Stimulated activated naive CD4-positive, alpha-beta T cell treated with Interleukin-2 at 50 U/mL for 16 hours (primary cell): ENCODE measurements at regions not wholly inside any gene's neighbourhood (a gene's known extent, or its start where the extent isn't known, plus 50 kb on each side); places are given as distances from the start of the nearest gene placed in this dataset.
"Not testable (repeated sequence)": the region's sequence is repeated elsewhere in the genome, so short reads cannot be mapped to it uniquely, and the experiment has no call there.

Experiments
- DNase-seq: peaks from one replicate; lab custom pipeline; 2025; lab: John Stamatoyannopoulos, UW

DNA sequence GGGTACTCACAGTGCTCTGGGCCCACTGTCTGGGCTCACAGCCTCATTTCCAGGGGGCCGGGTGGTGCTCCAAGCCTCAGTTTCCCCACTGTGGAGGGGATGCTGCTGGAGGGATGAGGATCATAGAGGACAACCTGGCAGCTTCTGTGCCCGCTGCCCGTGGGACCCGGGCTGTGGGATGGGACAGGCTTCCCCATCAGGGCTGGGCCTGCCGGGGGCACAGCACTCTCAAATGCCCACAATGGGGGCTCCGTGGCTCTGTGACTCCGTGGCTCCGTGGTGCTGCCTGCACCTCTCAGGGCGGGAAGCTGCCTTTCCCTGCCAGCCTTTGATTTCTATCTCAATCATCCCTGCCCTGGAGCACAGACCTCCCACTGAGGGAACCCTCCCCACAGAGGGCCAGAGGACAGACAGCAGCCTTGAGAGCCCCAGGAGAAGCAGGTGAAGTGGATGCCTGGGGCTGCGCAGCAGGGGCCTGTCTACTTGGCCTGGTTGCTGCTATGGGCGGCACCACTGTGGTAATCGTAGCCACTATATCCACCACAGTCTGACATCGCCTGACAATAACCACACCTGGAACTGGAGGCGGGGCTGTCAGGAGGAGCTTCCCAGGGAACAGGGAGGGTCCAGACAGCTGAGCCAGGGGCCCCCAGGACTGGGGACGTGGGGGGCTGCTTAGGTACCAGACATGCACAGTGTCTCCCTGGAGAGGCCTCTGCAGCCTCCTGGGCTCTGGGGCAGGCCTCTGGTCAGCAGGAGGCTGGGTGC lies 375.9 kb downstream of the TMEM121 start:
- no peak for DNase-seq

DNA sequence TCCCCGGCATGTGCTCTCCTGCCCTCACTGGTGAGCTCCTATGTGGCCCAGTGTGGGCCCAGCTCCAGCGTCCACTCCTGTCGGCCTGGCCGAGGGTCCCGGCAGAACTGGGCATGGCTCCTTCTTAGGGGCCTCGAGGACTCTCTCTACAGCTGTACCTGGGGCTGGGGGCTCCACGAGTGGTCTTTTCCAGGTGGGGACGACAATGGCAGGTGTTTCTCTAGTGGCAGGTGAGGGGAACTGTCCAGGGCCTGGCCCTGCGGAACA lies 376.4 kb downstream of the TMEM121 start:
- DNase-seq, result not testable (repeated sequence)

DNA sequence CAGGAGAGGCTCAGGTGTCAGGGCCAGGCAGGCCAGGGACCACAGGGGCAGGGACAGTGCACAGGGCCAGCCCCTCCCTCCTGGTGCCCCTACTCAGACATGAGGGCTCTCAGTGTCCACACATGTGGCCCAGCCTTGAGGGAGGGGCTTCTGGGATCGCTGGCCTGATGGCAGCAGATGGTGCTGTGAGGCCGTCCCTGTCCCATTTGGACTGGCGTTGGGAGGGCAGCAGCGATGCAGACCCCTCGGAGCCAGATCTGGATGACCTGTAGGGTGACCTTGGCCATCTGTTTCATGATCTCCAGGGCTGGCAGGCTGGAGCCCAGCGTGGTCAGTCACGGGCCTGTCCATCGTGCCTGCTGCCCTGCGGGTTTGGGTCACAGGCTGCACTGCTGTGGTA lies 377.6 kb downstream of the TMEM121 start:
- no peak for DNase-seq

DNA sequence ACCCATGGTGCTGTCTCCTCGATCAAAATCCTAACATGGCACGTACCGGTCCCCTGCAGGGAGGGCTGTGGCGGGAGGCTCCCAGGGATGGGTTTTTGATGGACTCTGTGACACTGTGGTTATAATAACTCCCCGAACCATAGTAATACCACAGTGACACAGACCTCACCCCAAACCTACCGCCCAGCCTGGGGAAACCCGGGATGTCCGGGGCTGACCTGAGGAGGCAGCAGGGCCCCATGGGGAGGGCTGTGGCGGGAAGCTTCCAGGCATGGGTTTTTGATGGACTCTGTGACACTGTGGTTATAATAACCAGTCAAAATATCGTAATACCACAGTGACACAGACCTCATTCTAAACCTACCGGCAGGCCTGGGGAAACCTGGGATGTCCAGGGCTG lies 378.0 kb downstream of the TMEM121 start:
- DNase-seq, result no peak

DNA sequence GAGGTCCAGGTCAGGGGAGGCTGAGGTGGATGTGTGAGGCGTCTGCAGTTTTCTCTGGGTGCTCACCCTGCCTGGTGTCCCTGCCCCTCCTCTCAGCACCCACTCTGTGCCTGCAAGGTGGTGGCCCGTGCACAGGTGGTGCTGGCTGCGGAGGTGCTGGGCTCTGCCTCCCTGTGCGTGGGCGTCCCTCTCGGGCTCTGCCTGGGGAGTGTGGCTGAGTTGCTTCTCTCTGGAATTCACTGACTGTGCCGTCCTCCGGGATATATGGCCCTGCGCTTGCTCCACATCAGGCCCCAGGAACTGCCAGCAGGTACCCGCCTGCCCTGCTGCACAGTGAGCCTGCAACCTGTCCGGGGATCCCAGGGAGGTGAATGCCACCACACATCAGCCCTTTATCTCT lies 379.1 kb downstream of the TMEM121 start:
- DNase-seq, result no peak

DNA sequence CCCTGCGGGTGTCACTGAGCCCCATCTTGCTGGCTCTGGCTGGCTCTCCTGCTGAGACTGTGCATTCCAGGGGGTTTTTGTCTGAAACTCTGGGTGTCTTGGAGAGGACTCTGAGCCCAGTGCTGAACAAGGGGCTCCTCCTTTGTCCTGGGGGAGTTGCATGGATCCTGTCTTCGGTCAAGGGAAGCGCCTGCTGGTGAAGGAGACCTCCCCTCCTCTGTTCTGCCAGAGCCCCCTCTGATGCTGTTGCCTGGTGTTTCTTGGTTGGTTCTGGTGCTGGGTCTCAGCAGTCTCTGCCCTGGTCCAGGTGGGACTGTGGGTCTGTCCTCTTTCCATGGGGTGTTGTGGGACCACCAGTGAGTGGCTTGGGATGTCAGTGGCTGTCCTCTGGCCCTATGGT lies 380.9 kb downstream of the TMEM121 start:
- no peak for DNase-seq

DNA sequence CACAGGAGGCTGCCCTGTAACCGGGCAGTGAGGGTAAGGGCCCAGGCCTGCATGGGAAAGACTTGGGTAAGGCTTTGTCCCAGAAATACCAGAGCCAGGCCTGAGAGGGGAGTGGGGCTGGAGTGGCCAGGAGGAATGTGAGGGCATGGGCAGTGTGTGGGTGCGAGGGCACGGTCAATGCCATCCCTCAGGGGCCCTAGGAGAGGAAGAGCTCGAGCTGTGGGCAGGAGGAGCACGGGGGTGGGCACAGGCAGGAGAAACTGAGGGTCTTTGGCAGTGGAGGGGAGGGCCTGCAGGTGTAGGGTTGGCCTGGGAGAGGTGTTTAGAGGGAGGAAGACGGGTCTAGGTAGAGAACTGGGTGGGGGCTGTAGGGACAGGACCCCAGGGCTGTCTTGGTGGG lies 381.6 kb downstream of the TMEM121 start:
- no peak for DNase-seq

DNA sequence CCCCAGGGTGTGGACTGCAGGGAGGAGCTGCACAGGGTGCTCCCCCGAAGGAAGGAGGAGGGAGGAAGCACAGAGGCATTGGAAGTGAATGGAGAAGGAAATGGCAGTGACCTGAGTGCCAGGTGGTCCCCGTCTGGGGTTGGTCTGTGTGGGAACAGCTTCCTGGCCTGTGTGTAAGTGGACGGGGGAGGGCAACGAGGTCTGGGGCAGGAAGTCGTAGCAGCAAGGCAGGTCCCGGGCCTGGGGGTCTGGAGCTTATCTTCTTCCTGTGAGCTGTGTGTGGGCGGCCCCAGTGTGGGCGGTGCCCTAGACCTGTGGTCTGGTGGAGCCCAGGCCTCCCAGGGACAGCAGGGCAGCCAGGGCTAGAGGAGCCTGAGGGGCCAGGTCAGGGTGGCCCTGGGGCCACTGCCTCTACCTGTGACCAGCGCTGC lies 382.1 kb downstream of the TMEM121 start:
- no peak for DNase-seq

DNA sequence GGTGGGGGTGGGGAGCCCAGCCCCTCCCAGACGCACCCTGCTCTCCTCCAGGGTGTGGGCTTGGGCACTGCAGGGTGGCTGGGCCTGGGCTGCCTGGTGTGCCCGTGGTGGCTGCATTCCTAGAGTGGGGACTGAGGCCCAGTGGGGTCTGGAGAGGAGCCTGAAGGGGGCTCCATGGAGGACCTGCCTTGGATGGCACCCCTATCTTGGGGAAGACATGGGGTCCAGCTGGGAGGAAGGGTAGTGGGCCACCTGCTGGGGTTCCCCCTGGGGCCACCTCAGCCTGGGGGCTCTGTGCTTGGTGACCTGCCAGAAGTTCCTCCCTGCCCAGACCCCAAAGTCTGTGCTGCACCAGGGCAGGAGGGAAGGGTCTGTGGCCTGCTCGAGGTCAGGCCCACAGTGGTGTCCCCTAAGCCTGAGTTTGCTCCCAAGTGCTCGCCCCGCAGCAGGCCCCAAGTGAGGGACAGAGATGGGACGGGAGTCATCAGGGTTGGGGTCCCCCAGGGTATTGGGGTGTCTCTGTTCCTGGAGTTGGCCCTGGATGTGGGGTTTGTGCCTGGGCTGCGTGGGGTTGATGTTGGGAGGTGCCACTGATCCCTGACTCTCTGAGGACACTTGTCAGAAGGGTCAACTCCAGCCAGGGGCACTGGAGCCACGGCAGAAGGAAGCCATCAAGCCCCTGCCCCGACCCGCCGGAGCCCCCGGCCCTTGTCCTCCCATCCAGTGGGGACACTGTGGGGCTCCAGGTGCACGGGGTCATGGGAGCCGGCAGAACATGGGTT lies 382.9 kb downstream of the TMEM121 start:
- DNase-seq, result no peak

DNA sequence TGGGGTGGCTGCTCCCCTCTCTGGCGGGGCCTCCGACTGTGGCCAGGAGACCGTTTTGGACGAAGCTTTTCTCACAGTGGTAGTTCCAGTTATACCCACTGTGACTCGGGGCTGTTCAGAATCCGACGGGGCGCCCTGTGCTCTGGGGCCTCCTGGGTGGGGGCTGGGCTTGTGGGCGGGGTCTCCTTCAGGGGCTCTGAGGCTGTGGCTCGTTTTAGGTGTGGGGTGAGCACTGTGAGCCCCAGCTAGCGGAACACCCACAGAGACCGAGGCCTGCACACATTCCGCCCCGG lies 383.4 kb downstream of the TMEM121 start:
- DNase-seq, result not testable (repeated sequence)

DNA sequence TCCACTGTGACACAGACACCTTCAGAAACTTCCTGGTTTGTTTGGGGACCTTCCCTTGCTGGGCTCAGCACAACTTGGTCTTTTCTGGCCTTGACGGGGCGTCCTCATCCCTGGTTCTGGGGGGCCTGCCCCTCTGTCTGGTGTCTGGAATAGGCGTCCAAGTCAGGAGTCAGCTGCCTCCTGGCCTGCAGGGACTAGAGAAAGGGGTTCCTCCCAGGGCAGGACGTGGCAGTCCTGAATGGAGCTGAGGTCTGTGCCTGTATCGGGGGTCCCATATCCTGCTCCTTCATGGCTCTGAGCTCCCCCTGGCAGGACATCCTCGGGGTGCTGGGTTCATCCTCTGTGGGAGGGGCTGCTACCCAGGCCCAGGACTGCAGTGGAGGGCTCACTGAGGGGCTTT lies 384.0 kb downstream of the TMEM121 start:
- DNase-seq, result no peak

DNA sequence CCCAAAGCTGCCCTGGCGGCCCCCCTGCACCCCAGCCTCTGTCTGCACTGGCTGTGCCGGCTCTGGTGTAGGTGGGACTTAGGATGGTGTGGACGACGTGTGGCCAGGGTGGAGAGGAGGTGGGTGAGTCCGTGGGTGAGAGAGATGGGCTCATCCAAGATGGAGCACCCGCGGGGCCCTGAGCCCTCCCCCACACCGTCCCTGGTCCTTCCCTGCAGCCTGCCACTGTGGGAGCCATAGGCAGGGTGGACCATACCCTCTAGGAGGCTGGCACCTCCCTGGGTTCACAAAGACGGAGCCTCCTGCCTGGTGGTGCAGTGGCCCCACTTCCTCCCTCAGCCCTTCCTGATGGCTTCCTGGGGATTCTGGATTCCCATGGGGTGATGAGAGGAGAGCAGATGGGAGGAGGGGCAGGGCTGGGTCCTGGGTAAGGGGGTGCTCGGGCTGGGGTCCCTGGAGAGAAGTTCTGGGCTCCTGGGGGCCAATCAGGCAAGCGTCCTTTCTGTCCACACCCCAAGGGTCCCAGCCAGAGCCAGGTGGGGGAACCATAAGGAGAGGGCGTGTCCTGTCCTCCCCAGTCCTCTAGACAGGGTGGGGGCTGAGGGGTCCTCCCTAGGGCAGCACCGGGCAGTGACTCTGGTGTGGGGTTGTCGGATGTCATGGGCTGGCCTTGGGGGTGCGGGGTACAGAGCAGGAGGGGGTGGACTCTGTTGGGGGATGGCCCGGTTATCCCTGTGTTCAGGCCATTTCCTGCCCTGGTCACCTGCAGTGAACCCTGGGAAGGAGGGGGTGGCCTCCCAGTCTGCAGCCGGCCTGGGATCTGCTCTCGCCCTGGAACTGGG lies 384.8 kb downstream of the TMEM121 start:
- no peak for DNase-seq

DNA sequence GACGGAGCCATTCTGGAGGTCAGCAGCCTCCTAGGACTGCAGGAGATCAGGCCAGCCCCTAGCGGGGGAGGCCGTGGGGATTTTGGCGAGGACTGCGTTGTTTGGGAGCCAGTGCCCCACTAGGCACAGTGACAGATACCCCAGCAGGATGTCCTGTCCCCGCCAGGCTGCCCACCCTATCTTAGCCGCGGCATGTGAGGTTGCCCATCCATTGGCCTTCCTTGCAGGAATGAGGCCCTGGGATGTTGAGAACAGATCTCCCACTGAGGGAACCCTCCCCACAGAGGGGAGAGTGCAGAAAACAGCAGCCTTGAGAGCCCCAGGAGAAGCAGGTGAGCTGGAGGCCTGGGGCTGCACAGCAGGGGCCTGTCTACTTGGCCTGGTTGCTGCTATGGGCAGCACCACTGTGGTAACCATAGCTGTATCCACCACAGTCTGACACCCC lies 385.5 kb downstream of the TMEM121 start:
- DNase-seq, result not testable (repeated sequence)

DNA sequence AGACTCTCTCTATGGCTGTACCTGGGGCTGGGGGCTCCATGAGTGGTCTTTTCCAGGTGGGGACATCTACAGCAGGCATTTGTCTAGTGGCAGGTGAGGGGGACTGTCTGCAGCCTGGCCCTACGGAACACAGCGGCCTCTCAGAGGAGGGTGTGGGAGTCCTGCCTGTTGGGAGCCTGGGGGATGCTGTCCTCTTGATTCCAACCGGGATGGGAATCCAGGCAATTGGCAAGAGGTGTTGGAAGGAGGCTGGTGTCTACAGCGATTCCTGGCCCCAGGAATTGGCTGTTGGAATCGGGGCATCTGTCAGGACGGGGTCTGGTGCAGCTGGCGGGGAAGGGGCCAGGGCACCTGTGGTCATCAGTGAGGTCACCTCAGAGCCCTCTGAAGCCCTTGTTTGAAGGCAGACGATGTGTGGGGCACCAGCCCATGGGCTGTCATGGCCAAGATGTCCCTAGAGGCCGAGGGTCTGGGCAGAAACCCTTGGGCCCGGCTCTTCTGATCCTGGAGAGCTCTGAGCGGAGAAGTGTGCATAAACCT lies 386.3 kb downstream of the TMEM121 start:
- no peak for DNase-seq

DNA sequence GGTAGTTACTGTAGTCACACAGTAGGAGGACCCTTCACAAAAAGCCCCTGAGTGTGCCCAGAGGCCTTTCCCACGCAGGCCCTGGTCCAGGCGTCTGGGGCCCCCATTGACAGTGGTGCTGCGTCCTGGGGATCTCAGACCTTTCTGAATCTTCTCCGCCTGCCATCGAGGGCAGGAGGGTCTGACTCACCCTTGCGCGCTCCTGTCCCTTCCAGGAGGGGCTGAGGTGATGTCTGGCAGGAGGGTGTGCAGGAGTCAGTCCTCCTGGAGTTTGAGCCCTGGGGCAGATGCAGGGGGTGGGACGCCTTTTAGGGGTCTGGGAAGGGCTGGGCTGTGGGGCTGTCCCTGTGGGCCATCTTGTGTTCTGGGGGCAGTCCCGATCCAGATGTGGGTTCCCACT lies 386.8 kb downstream of the TMEM121 start:
- DNase-seq, result no peak

DNA sequence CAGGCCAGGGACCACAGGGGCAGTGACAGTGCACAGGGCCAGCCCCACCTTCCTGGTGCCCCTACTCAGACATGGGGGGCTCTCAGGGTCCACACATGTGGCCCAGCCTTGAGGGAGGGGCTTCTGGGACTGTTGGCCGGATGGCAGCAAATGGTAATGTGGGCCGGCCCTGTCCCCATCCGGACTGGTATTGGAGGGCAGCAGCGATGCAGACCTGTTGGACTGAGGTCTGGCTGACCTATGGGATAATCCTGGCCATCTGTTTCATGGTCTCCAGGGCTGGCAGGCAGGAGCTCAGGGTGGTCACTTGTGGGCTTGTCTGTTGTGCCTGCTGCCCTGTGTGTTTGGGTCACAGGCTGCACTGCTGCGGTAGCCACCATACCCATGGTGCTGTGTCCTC lies 387.5 kb downstream of the TMEM121 start:
- no peak for DNase-seq

DNA sequence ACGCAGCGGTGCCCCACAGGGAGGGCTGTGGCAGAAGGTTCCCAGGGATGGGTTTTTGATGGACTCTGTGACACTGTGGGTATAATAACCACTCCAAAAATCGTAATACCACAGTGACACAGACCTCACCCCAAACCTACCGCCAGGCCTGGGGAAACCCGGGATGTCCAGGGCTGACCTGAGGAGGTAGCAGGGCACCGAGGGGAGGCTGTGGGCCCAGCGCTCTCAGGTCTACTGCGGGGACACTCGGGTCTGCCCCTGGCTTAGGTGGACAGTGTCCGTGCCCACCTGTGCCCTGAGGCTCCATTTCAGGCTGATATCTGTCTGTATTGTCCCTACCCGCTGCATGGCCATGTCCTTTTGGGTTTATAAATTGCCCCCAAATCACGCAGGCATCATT lies 387.9 kb downstream of the TMEM121 start:
- DNase-seq, result not testable (repeated sequence)

DNA sequence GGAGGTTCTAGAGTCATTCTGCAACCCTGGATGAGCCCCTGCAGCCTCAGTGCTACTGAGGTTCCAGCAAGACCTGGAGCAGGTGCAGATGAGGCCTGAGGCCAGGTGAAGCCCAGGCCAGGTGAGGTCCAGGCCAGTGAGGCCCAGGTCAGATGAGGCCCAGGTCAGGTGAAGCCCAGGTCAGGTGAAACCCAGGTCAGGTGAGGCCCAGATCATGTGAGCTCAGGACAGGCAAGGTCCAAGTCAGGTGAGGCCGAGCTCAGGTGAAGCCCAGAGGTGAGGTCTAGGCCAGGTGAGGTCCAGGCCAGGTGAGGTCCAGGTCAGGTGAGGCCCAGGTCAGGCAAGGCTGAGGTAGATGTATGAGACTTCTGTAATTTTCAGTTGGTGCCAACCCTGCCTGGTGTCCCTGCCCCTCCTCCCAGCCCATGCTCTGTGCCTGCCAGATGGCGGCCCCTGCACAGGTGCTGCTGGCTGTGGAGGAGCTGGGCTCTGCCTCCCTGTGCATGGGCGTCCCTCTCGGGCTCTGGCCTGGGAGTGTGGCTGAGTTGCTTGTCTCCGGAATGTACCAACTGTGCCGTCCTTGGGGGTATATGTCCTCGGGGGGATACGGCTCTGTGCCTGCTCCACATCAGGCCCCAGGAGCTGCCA lies 388.5 kb downstream of the TMEM121 start:
- DNase-seq, result no peak

DNA sequence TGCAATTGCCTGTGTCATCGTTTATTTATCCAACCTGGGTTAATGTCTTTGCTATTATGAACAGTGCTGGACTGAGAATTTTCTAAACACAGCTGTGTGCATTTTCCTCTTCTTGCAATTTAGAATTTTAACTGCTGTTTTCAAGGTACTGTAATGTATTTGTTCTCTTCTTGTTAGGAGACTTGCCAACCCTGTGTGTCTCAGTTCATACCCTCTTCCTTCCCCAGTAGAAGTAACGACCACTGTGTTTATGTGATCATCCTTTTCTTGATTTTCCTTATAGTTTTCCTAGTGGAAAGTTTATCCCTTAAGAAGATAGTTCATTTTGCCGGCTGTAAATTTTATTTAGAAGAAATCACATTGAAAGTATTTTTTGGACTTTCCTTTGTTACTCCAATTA lies 389.2 kb downstream of the TMEM121 start:
- DNase-seq, result not testable (repeated sequence)

DNA sequence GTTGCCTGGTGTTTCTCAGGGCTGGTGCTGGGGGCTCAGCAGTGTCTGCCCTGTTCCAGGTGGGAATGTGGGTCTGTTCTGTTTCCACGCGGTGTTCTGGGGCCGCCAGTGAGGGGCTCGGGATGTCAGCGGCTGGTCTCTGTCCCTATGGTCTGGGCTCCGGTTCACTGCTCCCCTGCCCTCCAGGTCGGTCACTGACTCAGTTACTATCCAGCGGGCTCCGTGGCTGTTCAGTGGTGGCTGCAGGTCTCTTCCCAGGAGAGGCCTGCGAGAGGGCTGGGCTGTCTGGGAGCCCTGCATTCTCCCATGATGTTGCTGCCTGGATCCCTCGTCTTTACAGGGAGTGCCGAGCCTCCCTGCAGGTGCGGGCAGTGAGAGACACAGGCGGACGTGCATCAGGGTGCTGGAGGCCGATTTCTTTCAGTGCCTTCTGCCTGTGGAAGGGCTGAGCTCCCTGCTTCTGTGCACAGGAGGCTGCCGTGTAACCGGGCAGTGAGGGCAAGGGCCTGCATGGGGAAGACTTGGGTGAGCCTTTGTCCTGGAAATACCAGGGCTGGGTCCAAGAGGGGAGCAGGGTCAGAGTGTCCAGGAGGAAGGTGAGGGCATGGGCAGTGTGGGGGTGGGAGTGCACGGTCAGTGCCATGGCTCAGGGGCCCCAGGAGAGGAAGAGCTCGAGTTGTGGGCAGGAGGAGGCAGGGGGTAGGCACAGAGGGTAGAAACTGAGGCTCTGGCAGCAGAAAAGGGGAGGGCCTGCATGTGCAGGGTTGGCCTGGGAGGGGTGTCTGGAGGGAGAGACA lies 391.0 kb downstream of the TMEM121 start:
- DNase-seq, result not testable (repeated sequence)

DNA sequence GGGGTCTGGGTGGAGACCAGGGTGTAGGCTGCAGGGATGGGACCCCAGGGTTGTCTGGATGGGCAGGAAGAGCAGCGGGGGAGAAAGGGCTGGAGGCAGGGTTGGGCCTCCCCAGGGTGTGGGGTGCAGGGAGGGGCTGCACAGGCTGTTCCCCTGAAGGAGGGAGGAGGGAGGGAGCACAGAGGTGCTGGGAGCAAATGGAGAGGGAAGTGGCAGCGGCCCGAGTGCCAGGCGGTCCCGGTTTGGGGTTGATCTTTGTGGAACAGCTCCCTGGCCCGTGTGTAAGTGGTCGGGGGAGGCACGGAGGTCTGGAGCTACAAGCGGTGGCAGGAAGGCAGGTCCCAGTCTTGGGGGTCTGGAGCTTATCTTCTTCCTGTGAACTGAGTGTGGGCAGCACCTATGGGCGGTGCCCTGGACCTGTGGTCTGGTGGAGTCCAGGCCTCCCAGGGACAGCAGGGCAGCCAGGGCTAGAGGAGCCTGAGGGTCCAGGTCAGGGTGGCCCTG lies 391.6 kb downstream of the TMEM121 start:
- DNase-seq, result no peak
